LNCaP clone FGC (cell line): ENCODE measurements at regions not wholly inside any gene's neighbourhood (a gene's known extent, or its start where the extent isn't known, plus 50 kb on each side); places are given as distances from the start of the nearest gene placed in this dataset.
"Not testable (repeated sequence)": the region's sequence is repeated elsewhere in the genome, so short reads cannot be mapped to it uniquely, and the experiment has no call there.

Experiments used
- DNase-seq: peaks from one replicate; pipeline ENCODE4 v3.0.0-alpha.2; 2011; ENCODE audit warnings: low read depth
- H3K4me3 ChIP-seq: 2 replicates; pipeline ENCODE4 v1.5.1; 2011; ENCODE audit warnings: mild to moderate bottlenecking, low read depth, low read length, control low read depth
- TF ChIP-seq, protein P1 (sequence below): IDR thresholded peaks from 2 replicates; pipeline ENCODE4 v1.5.1; 2012; ENCODE audit warnings: mild to moderate bottlenecking; ENCODE audit not compliant: control insufficient read depth, insufficient read depth; ENCODE audit errors: extremely low read depth

DNA sequence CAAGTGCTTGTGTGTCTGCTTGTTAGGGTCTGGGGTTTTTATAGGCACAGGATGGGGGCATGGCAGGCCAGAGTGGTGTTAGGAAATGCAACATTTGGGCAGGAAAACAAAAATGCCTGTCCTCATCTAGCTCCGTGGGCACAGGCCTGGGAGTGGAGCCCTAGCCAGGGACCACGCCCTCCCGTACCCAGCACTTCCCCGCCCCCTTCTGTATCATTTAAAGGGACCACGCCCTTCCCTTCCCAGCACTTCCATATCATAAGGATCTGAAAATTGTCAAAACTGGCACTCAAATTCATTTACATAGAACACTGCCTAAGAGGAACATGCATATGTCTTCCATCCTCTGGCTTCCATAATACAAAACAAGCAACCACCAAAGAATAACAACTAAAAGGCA lies 185.8 kb downstream of the B3GLCT start:
- no peak overlapping the region for H3K4me3 ChIP-seq
- DNase-seq = no peak
- TF ChIP-seq, protein P1, sequence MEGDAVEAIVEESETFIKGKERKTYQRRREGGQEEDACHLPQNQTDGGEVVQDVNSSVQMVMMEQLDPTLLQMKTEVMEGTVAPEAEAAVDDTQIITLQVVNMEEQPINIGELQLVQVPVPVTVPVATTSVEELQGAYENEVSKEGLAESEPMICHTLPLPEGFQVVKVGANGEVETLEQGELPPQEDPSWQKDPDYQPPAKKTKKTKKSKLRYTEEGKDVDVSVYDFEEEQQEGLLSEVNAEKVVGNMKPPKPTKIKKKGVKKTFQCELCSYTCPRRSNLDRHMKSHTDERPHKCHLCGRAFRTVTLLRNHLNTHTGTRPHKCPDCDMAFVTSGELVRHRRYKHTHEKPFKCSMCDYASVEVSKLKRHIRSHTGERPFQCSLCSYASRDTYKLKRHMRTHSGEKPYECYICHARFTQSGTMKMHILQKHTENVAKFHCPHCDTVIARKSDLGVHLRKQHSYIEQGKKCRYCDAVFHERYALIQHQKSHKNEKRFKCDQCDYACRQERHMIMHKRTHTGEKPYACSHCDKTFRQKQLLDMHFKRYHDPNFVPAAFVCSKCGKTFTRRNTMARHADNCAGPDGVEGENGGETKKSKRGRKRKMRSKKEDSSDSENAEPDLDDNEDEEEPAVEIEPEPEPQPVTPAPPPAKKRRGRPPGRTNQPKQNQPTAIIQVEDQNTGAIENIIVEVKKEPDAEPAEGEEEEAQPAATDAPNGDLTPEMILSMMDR = no peak

DNA sequence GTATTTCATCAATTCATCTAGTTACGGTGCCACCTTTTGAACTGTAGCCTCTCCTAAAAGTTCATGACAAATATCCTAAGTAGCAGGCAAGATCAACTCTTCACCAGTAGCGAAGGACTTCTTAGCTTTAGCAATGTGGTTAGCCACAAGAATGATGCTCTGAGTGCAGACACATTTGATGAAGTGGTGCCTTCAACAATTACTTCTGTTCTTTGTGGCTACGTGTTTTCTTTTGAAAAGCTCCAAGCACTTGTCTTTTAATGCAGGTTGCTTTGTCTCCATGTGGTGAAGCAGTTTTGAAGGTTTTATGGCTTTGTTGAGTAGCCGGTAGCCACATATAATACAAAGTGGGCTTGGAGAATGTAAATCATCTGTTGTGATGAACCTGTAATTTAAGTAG lies 194.7 kb downstream of the B3GLCT start:
- no peak overlapping the region for H3K4me3 ChIP-seq
- DNase-seq = no peak
- TF ChIP-seq, protein P1 = no peak

DNA sequence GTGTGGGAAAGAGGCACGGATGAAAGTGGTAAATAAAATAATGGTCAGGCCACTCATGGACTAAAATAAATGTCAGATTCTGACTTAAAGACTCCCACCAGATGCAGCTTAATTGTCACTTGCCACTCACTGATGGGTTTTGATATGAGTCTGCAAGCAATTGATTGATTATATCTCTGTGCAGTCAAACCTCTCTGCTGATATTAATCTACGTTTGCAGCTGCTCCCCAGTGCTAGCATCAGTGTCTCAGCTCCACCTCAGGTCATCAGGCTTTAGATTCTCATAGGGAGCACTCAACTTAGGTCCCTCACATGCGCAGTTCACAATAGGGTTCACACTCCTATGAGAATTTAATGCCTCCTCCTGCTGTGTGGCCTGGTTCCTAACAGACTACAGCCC lies 195.3 kb downstream of the B3GLCT start:
- DNase-seq = no peak
- TF ChIP-seq, protein P1 = no peak
- H3K4me3 ChIP-seq = no peak overlapping the region

DNA sequence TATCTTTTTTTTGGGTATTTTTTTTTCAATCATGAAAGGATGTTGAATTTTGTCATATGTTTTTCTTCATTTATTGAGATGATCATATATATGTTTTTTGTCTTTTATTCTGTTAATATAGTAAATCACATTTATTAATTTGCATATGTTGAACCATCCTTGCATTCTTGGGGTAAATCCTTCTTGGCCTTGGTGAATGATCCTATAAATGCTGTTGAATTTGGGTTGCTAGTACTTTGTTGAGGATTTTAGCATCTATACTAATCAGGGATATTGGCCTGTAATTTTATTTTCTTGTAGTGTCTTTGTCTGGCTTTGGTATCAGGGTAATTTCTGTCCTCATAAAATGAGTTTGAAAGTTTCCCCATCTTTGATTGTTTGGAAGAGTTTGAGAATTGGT lies 199.9 kb downstream of the B3GLCT start:
- DNase-seq = no peak
- no peak overlapping the region for H3K4me3 ChIP-seq
- TF ChIP-seq, protein P1 = no peak

DNA sequence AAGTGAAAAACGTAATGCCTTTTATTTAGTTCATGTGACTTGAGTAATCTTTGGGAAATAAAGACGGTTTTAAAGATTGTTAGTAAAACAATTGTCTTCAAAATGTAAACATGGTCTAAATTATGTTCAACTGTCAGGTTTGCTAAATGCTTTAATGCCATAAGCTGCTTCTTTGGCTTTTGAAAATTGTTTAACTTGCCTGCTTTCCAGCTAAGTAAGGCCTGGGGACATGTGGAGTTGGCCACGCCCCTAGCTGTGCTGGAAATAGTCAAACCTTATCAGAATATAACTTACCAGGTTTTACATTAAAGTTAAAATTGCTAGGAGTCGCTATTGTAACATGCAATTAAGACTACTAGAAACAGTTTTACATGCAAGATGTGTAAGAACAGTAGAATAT lies 203.9 kb downstream of the B3GLCT start:
- not testable (repeated sequence) for H3K4me3 ChIP-seq, DNase-seq

DNA sequence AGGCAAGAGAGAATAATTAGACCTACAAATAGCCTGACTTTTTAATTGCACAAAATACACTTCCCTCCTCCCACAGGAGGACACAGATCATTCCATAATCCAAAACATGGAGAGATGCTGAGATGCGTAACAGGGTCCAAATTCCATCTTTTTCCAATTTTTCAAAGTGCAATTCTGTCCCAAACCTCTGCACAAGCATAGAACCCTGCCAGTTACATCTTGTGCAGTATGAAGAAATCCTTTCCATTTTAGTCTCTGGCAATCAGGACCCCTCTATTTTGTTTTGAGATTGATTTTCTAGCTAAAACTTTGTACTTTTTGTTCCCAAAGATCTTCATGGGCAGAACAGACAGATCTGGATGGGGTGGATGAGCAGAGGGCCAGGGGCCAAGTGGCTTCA lies 209.2 kb downstream of the B3GLCT start:
- TF ChIP-seq, protein P1 = no peak
- no peak for DNase-seq
- no peak overlapping the region for H3K4me3 ChIP-seq

DNA sequence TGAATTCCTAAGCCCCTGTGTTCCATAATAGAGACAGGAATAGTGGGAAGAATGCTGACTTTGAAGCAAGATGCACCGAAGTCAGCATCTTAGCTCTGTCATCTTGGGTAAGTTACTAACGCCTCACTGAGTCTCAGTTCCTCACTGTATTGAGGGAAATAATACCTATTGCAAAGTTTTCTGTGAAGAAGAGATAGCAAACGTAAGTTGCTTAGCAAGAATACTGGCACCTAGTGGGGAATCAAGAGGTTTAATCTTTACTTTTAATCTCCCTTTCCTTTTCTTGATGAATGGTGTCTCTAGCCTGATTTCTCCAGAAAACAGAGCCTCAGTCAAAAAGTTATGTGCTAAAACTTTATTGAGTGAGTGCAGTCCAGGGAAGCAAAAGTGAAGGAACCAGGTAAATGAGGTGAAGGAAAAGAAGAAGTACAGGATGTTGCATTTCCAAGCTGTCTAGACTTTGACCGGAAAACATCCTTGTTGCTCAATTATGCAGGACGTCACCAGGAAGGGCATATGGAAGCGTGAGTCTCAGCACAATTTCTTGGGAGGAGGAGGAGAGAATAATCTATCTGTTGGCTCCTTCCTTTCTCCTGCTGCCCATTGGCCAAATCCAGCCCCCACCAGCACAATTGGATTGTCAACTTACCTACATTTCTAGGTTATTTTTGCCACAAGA lies 210.0 kb downstream of the B3GLCT start:
- H3K4me3 ChIP-seq = no peak overlapping the region
- TF ChIP-seq, protein P1 = peak; percentile 32
- DNase-seq = no peak
